HFF-Myc (cell line): ENCODE measurements at regions not wholly inside any gene's neighbourhood (a gene's known extent, or its start where the extent isn't known, plus 50 kb on each side); places are given as distances from the start of the nearest gene placed in this dataset.

Experiments
- DNase-seq: peaks from one replicate; pipeline ENCODE4 v3.0.0-alpha.2; 2011; ENCODE audit warnings: low read depth; ENCODE audit errors: extremely low read depth
- H3K4me3 ChIP-seq: replicated peaks from 2 replicates; pipeline ENCODE4 v1.5.1; 2011; ENCODE audit warnings: low read depth, mild to moderate bottlenecking, control low read depth, low read length
- TF ChIP-seq, protein P1 (sequence below): IDR thresholded peaks from 2 replicates; pipeline ENCODE4 v1.5.1; 2012; ENCODE audit warnings: mild to moderate bottlenecking, low read depth, low read length, control low read depth; ENCODE audit errors: missing control alignments

DNA sequence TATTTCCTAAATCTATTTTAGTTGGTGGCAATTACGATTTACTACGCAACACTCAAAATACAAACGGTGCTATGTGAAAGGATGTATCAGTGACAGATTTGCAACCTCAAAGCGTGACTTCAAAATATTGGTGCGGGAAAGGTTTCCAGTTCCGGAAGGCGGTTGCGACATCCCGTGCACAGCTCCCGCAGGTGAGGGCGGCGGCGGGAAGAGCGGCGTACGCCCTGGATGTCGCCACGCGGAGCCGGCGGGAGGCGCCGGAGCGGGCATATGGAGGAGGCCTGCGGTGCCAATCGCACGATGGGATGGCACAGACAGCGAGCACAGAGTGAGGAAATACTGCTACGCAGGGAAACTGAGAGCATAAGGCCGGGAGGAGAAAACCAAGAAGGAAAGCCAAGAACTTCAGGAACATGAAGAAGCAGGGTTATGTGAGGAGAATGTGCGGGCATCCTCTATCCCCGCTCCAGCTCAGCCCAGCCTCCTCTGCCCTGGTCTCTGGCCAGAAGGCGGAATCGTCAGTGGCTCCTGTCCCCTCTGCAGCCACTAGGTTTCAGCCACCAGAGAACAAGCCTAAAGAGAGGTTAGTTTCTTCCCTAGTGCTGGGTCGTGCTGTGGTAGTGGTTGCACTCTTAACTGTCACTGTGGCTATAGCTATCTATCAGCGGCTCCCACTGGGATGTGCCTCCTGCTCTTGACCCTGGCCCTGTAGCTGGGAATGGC lies 378.1 kb upstream of the TLE4 start:
- TF ChIP-seq, protein P1, sequence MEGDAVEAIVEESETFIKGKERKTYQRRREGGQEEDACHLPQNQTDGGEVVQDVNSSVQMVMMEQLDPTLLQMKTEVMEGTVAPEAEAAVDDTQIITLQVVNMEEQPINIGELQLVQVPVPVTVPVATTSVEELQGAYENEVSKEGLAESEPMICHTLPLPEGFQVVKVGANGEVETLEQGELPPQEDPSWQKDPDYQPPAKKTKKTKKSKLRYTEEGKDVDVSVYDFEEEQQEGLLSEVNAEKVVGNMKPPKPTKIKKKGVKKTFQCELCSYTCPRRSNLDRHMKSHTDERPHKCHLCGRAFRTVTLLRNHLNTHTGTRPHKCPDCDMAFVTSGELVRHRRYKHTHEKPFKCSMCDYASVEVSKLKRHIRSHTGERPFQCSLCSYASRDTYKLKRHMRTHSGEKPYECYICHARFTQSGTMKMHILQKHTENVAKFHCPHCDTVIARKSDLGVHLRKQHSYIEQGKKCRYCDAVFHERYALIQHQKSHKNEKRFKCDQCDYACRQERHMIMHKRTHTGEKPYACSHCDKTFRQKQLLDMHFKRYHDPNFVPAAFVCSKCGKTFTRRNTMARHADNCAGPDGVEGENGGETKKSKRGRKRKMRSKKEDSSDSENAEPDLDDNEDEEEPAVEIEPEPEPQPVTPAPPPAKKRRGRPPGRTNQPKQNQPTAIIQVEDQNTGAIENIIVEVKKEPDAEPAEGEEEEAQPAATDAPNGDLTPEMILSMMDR, result no peak
- no peak for DNase-seq
- no peak overlapping the region for H3K4me3 ChIP-seq

DNA sequence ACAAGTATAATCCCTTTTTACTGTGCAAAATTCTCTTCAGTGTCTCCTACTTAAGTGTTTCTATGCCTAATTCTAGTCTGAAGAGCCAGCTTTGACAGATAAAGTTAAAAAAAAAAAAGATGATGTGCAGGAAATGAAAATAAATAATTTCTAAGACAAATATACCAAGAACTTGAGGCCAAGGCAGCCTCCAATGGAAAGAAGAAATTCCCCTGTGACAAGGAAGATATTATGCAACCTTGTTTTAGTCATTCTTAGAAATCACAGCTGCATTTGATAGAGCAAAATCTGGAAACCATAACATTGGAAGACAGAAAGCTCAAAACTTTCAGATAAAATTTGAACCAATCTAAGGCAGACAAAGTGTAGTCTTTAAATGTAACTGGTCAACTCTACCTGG lies 375.9 kb upstream of the TLE4 start:
- no peak for DNase-seq
- TF ChIP-seq, protein P1, result no peak
- no peak overlapping the region for H3K4me3 ChIP-seq

DNA sequence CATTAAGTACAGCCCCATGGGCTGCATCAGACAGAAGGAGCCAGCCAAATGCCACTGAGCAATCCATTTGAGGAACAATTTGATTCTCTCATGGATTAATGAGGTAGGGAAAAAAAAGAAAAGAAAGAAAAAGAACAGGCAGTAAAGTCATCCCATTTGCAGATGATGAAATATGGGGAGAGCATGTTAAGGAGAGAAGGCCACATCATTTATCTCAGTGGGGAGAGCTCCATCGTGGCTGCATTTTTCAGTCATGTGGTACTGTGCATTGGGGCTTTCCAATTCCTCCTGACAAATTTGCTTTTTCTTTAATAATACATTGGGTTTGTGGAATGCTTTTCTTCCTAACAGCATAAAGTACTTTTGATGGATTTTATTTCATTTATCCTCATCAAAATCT lies 375.2 kb upstream of the TLE4 start:
- H3K4me3 ChIP-seq, result no peak overlapping the region
- TF ChIP-seq, protein P1, result no peak
- DNase-seq, result no peak

DNA sequence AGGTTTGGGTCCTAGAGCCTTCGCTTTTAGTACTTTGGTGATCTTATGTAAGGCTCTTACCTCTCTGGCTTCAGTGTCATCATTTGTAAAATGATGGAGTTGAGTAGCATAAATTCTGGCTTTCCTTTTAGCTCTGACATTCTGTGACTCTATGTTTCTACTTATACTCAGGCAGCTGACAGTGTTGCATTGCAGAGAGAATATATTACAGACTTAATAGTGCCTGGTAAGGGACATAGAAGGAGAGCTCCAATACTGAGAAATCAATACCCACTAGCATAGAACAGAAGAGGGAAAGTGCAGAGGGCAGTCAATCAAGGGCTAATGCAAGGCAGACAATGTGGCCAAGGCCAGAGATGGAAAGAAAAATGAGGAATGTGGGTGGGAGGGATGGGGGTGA lies 371.4 kb upstream of the TLE4 start:
- TF ChIP-seq, protein P1, result no peak
- DNase-seq, result no peak
- H3K4me3 ChIP-seq, result no peak overlapping the region

DNA sequence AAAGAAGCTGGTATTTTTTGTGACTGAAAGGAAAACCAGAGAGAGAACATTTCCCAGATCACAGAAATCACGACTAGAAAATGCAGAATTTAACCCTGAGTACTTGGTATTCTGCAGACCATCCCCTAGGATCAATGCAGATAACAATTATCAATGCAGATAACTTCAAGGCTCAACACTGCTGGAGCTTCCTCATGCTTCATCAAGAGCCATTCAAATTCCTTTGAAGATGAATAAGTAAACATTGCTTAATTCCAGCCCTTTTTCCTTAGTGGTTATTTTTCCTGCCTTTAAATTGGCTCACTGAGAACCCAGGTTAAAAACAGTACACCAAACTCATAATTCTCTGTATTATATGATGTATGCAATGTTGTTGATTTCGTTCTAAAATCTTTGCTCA lies 370.1 kb upstream of the TLE4 start:
- no peak overlapping the region for H3K4me3 ChIP-seq
- TF ChIP-seq, protein P1, result no peak

DNA sequence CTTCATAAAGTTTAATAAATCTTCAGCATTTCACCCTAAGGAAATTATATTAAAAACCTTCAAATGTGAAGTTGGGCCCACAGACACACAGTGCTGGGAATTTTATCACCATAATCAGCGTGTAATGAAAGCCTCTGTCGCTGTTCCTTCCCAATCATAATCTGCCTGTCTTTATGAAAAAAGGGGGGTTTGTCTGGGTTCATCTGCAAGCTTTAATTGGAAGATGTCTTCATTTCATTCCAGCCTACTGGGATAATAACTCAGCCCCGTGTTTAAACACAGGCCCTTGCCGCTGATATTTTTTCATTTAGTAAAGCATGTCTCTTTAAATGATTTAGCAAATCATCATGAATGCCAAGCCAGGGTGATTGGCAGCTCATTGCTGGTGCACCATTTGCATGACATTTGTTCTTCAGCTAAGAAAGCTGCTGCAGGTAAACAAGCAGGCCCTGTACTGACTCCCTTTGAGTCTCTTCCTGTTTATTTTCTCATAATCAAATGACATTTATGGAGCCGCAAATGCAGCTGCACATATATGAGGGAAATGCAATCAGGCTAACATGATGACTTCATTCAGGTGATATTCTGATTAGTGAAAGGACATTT lies 362.9 kb upstream of the TLE4 start:
- no peak for DNase-seq
- TF ChIP-seq, protein P1, result no peak
- no peak overlapping the region for H3K4me3 ChIP-seq

More for the DNA sequence above, 370.1 kb upstream of the TLE4 start:
- no peak for DNase-seq
